ENCODE measurements at regions not wholly inside any gene's neighbourhood (a gene's known extent, or its start where the extent isn't known, plus 50 kb on each side); places are given as distances from the start of the nearest gene placed in this dataset.

- TF ChIP-seq EZH2 (IDR thresholded peaks at IDR 0.05) (no peak), CTCF (IDR thresholded peaks at IDR 0.05) (no peak), EZH2phosphoT487 (IDR thresholded peaks at IDR 0.05) (no peak)
- H3K9me3 Mint-ChIP-seq = no peaks in the 10 kb centered on the region
- Histone ChIP-seq H3K9ac (no peak overlapping the region), H3K27me3 (no peaks in the 10 kb centered on the region), H3K4me3 (no peak overlapping the region), H2AFZ (replicated peaks) (peak overlapping the region; percentile 77), H3F3A (ENCODE audit: low read depth) (peaks cover 9% of the 10 kb centered on the region), H3K36me3 (no peaks in the 10 kb centered on the region), H3K4me2 (peak overlapping the region; percentile 22), H3K4me1 (peaks cover 15% of the 10 kb centered on the region), H4K20me1 (ENCODE audit: low read depth) (no peaks in the 10 kb centered on the region), H3K79me2 (ENCODE audit: low read depth) (no peaks in the 10 kb centered on the region), H3K9me3 (ENCODE audit: low read depth) (no peaks in the 10 kb centered on the region), H3K27ac (no peak overlapping the region)
- no peak overlapping the region for H3K27ac Mint-ChIP-seq
- no peak for DNase-seq (ENCODE audit: low spot score)
- H3K4me3 Mint-ChIP-seq = no peak overlapping the region
- peaks cover 11% of the 10 kb centered on the region for H3K4me1 Mint-ChIP-seq
- H3K36me3 Mint-ChIP-seq = no peaks in the 10 kb centered on the region
- H3K27me3 Mint-ChIP-seq (ENCODE audit: insufficient read depth, low read depth) = no peaks in the 10 kb centered on the region
Measured at GRCh38 chr14:76551906-76552305, 176.0 kb downstream of the ESRRB start.

- no peaks in the 10 kb centered on the region for H3K9me3 ChIP-seq (ENCODE audit: low read depth)
- no peak overlapping the region for H3K4me2 ChIP-seq
- Mint-ChIP-seq H3K9me3 (peaks cover 6% of the 10 kb centered on the region), H3K4me1 (peaks cover 2% of the 10 kb centered on the region), H3K27ac (peak overlapping the region; percentile 18), H3K4me3 (no peak overlapping the region), H3K27me3 (ENCODE audit: insufficient read depth, low read depth) (peaks cover 2% of the 10 kb centered on the region), H3K36me3 (no peaks in the 10 kb centered on the region)
- H4K20me1 ChIP-seq (ENCODE audit: low read depth) = no peaks in the 10 kb centered on the region
- H3K27ac ChIP-seq = no peak overlapping the region
- H3K4me3 ChIP-seq = no peak overlapping the region
- H3F3A ChIP-seq (ENCODE audit: low read depth) = no peaks in the 10 kb centered on the region
- H2AFZ ChIP-seq (replicated peaks) = no peak overlapping the region
- no peaks in the 10 kb centered on the region for H3K4me1 ChIP-seq
- H3K79me2 ChIP-seq (ENCODE audit: low read depth) = no peaks in the 10 kb centered on the region
- no peaks in the 10 kb centered on the region for H3K27me3 ChIP-seq
- H3K36me3 ChIP-seq = no peaks in the 10 kb centered on the region
- no peak for TF ChIP-seq EZH2 (IDR thresholded peaks at IDR 0.05)
- no peak for TF ChIP-seq EZH2phosphoT487 (IDR thresholded peaks at IDR 0.05)
- TF ChIP-seq CTCF (IDR thresholded peaks at IDR 0.05) = peak; percentile 42
- DNase-seq (ENCODE audit: low spot score) = peak; percentile 20
- no peak overlapping the region for H3K9ac ChIP-seq
Measured at GRCh38 chr14:76564471-76565422, 188.8 kb downstream of the ESRRB start.

GRCh38 chr14:76566439-76566838 is 190.5 kb downstream of the ESRRB start:
- no peak overlapping the region for H3K9ac ChIP-seq
- H3K9me3 ChIP-seq (ENCODE audit: low read depth) = no peaks in the 10 kb centered on the region
- H3K27me3 ChIP-seq = no peaks in the 10 kb centered on the region
- H3K4me2 ChIP-seq = no peak overlapping the region
- peaks cover 2% of the 10 kb centered on the region for H3K27me3 Mint-ChIP-seq (ENCODE audit: insufficient read depth, low read depth)
- no peaks in the 10 kb centered on the region for H4K20me1 ChIP-seq (ENCODE audit: low read depth)
- no peaks in the 10 kb centered on the region for H3F3A ChIP-seq (ENCODE audit: low read depth)
- no peak for DNase-seq (ENCODE audit: low spot score)
- no peaks in the 10 kb centered on the region for H3K36me3 Mint-ChIP-seq
- H3K4me3 ChIP-seq = no peak overlapping the region
- no peaks in the 10 kb centered on the region for H3K36me3 ChIP-seq
- H3K27ac Mint-ChIP-seq = no peak overlapping the region
- H3K79me2 ChIP-seq (ENCODE audit: low read depth) = no peaks in the 10 kb centered on the region
- no peak overlapping the region for H2AFZ ChIP-seq (replicated peaks)
- no peak overlapping the region for H3K27ac ChIP-seq
- peaks cover 6% of the 10 kb centered on the region for H3K4me1 Mint-ChIP-seq
- TF ChIP-seq CTCF (IDR thresholded peaks at IDR 0.05) = no peak
- H3K4me1 ChIP-seq = no peaks in the 10 kb centered on the region
- H3K4me3 Mint-ChIP-seq = no peak overlapping the region
- peaks cover 3% of the 10 kb centered on the region for H3K9me3 Mint-ChIP-seq
